H1 (cell line): ENCODE measurements at regions not wholly inside any gene's neighbourhood (a gene's known extent, or its start where the extent isn't known, plus 50 kb on each side); places are given as distances from the start of the nearest gene placed in this dataset.

Experiments
- BACH1 ChIP-seq: IDR thresholded peaks from 2 replicates; pipeline ENCODE4 v1.6.1; 2012; ENCODE audit warnings: low read length, improper control_type of control experiment
- EZH2 ChIP-seq: fragments of 200-600 bp; sonication (generic); IDR thresholded peaks from 2 replicates; pipeline ENCODE4 v1.7.1; 2012; ENCODE audit warnings: low read depth, mild to moderate bottlenecking, moderate library complexity, low read length, inconsistent platforms; ENCODE audit not compliant: severe bottlenecking
- YY1 ChIP-seq: IDR thresholded peaks from 2 replicates; pipeline ENCODE4 v1.6.1; 2011; ENCODE audit warnings: low read depth, mild to moderate bottlenecking, low read length
- ZNF274 ChIP-seq: IDR thresholded peaks from 2 replicates; pipeline ENCODE4 v1.7.0; 2012; ENCODE audit warnings: low read length, borderline replicate concordance; ENCODE audit errors: extremely low read depth
- TF ChIP-seq, protein P1 (sequence below): IDR thresholded peaks from 2 replicates; pipeline ENCODE4 v1.6.1; 2012; ENCODE audit warnings: inconsistent platforms
- TF ChIP-seq, protein P2 (sequence below), 3 experiments: IDR thresholded peaks; 1 replicate in 2 of 3; 2 replicates in 1 of 3; pipeline versions ENCODE4 v1.5.1 to v1.6.1; 2011; ENCODE audit warnings: low read length in 3 of 3, mild to moderate bottlenecking in 3 of 3, inconsistent platforms in 2 of 3, low read depth in 1 of 3, moderate library complexity in 1 of 3; ENCODE audit not compliant: insufficient read depth in 1 of 3; ENCODE audit errors: control extremely low read depth in 1 of 3

DNA sequence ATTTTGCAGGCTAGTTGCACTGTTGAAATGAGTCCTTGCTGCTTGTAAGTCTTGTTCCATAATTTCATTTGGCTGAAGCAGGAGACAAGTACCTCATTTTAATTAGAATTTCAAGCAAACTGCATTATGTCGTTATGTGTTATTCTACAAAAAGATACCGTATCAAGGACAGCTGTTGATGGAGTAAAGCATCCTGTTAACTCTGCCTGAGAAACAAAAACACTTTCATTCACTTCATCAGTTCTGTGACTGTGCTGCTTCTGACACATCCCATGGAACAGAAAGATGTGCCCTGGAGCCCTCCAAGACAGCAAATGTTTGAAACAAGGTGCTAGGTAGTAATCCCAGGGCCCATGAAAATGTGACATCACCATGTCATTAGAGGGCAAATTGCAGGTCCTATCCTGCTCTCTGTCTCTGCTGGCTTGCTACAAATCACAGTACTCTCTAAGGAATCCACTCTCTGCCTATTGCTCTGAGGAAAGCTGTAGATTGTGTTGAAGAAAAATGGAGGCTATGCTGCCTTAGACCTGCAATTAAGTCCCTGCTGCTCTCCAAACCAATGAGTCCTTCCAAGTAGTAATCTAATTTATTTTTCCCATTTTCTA is 209.7 kb upstream of the PARD3B start:
- TF ChIP-seq YY1: no peak
- no peak for TF ChIP-seq ZNF274
- TF ChIP-seq, protein P1, sequence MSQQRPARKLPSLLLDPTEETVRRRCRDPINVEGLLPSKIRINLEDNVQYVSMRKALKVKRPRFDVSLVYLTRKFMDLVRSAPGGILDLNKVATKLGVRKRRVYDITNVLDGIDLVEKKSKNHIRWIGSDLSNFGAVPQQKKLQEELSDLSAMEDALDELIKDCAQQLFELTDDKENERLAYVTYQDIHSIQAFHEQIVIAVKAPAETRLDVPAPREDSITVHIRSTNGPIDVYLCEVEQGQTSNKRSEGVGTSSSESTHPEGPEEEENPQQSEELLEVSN: no peak
- TF ChIP-seq EZH2: no peak
- TF ChIP-seq, protein P2, sequence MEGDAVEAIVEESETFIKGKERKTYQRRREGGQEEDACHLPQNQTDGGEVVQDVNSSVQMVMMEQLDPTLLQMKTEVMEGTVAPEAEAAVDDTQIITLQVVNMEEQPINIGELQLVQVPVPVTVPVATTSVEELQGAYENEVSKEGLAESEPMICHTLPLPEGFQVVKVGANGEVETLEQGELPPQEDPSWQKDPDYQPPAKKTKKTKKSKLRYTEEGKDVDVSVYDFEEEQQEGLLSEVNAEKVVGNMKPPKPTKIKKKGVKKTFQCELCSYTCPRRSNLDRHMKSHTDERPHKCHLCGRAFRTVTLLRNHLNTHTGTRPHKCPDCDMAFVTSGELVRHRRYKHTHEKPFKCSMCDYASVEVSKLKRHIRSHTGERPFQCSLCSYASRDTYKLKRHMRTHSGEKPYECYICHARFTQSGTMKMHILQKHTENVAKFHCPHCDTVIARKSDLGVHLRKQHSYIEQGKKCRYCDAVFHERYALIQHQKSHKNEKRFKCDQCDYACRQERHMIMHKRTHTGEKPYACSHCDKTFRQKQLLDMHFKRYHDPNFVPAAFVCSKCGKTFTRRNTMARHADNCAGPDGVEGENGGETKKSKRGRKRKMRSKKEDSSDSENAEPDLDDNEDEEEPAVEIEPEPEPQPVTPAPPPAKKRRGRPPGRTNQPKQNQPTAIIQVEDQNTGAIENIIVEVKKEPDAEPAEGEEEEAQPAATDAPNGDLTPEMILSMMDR (IDR thresholded peaks at IDR 0.05; ENCODE audit: control extremely low read depth in 1 of 3, insufficient read depth in 1 of 3, low read depth in 1 of 3, low read length in 3 of 3): no peak
- no peak for TF ChIP-seq BACH1
